H9 (cell line): ENCODE measurements at regions not wholly inside any gene's neighbourhood (a gene's known extent, or its start where the extent isn't known, plus 50 kb on each side); places are given as distances from the start of the nearest gene placed in this dataset.

ENCODE experiments used
- DNase-seq: peaks from one replicate; pipeline ENCODE4 v3.0.0-alpha.2; 2017
- H2AFZ ChIP-seq: one replicate; pipeline ENCODE4 v1.6.1; 2013; ENCODE audit warnings: mild to moderate bottlenecking, low read length, control low read depth, moderate library complexity
- H2AK5ac ChIP-seq: 2 replicates; pipeline ENCODE4 v1.6.1; 2013; ENCODE audit warnings: low read length, control low read depth, mixed read lengths; ENCODE audit not compliant: insufficient read length
- H2BK120ac ChIP-seq: one replicate; pipeline ENCODE4 v1.6.1; 2013; ENCODE audit warnings: low read depth, mild to moderate bottlenecking, low read length, control low read depth, inconsistent platforms; ENCODE audit not compliant: poor library complexity, severe bottlenecking
- H2BK12ac ChIP-seq: 2 replicates; pipeline ENCODE4 v1.6.1; 2013; ENCODE audit warnings: low read length, control low read depth, mixed read lengths, low read depth; ENCODE audit not compliant: insufficient read length
- H2BK15ac ChIP-seq: 2 replicates; pipeline ENCODE4 v1.6.1; 2013; ENCODE audit warnings: low read depth, low read length, control low read depth
- H2BK20ac ChIP-seq: one replicate; pipeline ENCODE4 v1.6.1; 2013; ENCODE audit warnings: low read depth, mild to moderate bottlenecking, low read length, control low read depth, inconsistent platforms; ENCODE audit not compliant: poor library complexity, severe bottlenecking
- H2BK5ac ChIP-seq: 2 replicates; pipeline ENCODE4 v1.6.1; 2013; ENCODE audit warnings: low read length, control low read depth, mixed read lengths; ENCODE audit not compliant: insufficient read length
- H3K14ac ChIP-seq: 2 replicates; pipeline ENCODE4 v1.6.1; 2013; ENCODE audit warnings: low read length, control low read depth; ENCODE audit not compliant: insufficient read depth
- H3K18ac ChIP-seq: 2 replicates; pipeline ENCODE4 v1.6.1; 2013; ENCODE audit warnings: low read depth, mild to moderate bottlenecking, mixed read lengths, low read length, control low read depth; ENCODE audit not compliant: insufficient read length
- H3K23ac ChIP-seq: 2 replicates; pipeline ENCODE4 v1.6.1; 2013; ENCODE audit warnings: low read length, control low read depth, mixed read lengths, low read depth; ENCODE audit not compliant: insufficient read length
- H3K23me2 ChIP-seq: 2 replicates; pipeline ENCODE4 v1.6.1; 2013; ENCODE audit warnings: low read depth, mild to moderate bottlenecking, mixed read lengths, low read length, control low read depth; ENCODE audit not compliant: insufficient read length, poor library complexity, severe bottlenecking
- H3K27ac ChIP-seq: 2 replicates; pipeline ENCODE4 v1.5.1; 2013; ENCODE audit warnings: low read length, control low read depth, mixed read lengths, low read depth; ENCODE audit not compliant: insufficient read length
- H3K27me3 ChIP-seq: 2 replicates; pipeline ENCODE4 v1.6.1; 2013; ENCODE audit warnings: low read length, control low read depth, inconsistent platforms; ENCODE audit not compliant: insufficient read depth
- H3K4ac ChIP-seq: 2 replicates; pipeline ENCODE4 v1.6.1; 2013; ENCODE audit warnings: low read depth, mild to moderate bottlenecking, control low read depth, inconsistent platforms, low read length, moderate library complexity
- H3K4me1 ChIP-seq: 2 replicates; pipeline ENCODE4 v1.6.1; 2013; ENCODE audit warnings: low read length, control low read depth, inconsistent platforms; ENCODE audit not compliant: insufficient read depth
- H3K4me2 ChIP-seq: 2 replicates; pipeline ENCODE4 v1.6.1; 2013; ENCODE audit warnings: low read length, control low read depth, mixed read lengths; ENCODE audit not compliant: insufficient read length, insufficient read depth
- H3K56ac ChIP-seq: 2 replicates; pipeline ENCODE4 v1.6.1; 2013; ENCODE audit warnings: low read depth, mild to moderate bottlenecking, mixed read lengths, low read length, control low read depth; ENCODE audit not compliant: insufficient read length
- H3K79me1 ChIP-seq: 2 replicates; pipeline ENCODE4 v1.6.1; 2013; ENCODE audit warnings: low read depth, mild to moderate bottlenecking, moderate library complexity, low read length, control low read depth, inconsistent platforms; ENCODE audit not compliant: insufficient read depth, poor library complexity, severe bottlenecking
- H3K79me2 ChIP-seq: 2 replicates; pipeline ENCODE4 v1.6.1; 2013; ENCODE audit warnings: low read length, control low read depth, inconsistent platforms; ENCODE audit not compliant: insufficient read depth
- H3K9ac ChIP-seq: 2 replicates; pipeline ENCODE4 v1.6.1; 2013; ENCODE audit warnings: low read length, control low read depth, mixed read lengths; ENCODE audit not compliant: insufficient read length; ENCODE audit errors: extremely low read depth
- H3K9me3 ChIP-seq: one replicate; pipeline ENCODE4 v1.6.1; 2013; ENCODE audit warnings: low read depth, low read length, inconsistent platforms; ENCODE audit not compliant: control insufficient read depth
- H3T11ph ChIP-seq: one replicate; pipeline ENCODE4 v1.6.1; 2013; ENCODE audit warnings: mild to moderate bottlenecking, low read length, control low read depth, inconsistent platforms
- H4K20me1 ChIP-seq: one replicate; pipeline ENCODE4 v1.6.1; 2013; ENCODE audit not compliant: control insufficient read depth, insufficient read length, insufficient read depth
- H4K5ac ChIP-seq: 2 replicates; pipeline ENCODE4 v1.6.1; 2013; ENCODE audit warnings: low read depth, mild to moderate bottlenecking, mixed read lengths, low read length, control low read depth; ENCODE audit not compliant: insufficient read length
- H4K8ac ChIP-seq: replicated peaks from 2 replicates; pipeline ENCODE4 v1.6.1; 2013; ENCODE audit warnings: low read length, control low read depth, mixed read lengths, low read depth; ENCODE audit not compliant: insufficient read length
- H4K91ac ChIP-seq: 2 replicates; pipeline ENCODE4 v1.6.1; 2013; ENCODE audit warnings: low read depth, mild to moderate bottlenecking, moderate library complexity, mixed read lengths, low read length, control low read depth; ENCODE audit not compliant: insufficient read length
- H3K27ac Mint-ChIP-seq, 3 experiments: 2 replicates in 2 of 3; 3 replicates in 1 of 3; pipeline ENCODE4 v1.8.0; 2020 to 2021; ENCODE audit warnings: mixed read lengths in 3 of 3, mild to moderate bottlenecking in 1 of 3, moderate library complexity in 1 of 3
- H3K27me3 Mint-ChIP-seq: 2 replicates; pipeline ENCODE4 v1.8.0; 2021; ENCODE audit warnings: low read depth, mild to moderate bottlenecking, moderate library complexity, mixed read lengths
- H3K36me3 Mint-ChIP-seq, 3 experiments: 2 replicates in 2 of 3; 3 replicates in 1 of 3; pipeline ENCODE4 v1.8.0; 2020 to 2021; ENCODE audit warnings: low read depth in 3 of 3, mixed read lengths in 3 of 3; ENCODE audit not compliant: insufficient read depth in 1 of 3
- H3K4me1 Mint-ChIP-seq, 2 experiments: 2 replicates each; pipeline ENCODE4 v1.8.0; 2020; ENCODE audit warnings: mixed read lengths in 2 of 2
- H3K4me3 Mint-ChIP-seq, 2 experiments: 2 replicates in 1 of 2; 3 replicates in 1 of 2; pipeline ENCODE4 v1.8.0; 2020 to 2021; ENCODE audit warnings: mild to moderate bottlenecking in 2 of 2, mixed read lengths in 2 of 2, moderate library complexity in 1 of 2
- H3K9me3 Mint-ChIP-seq, 2 experiments: 2 replicates in 1 of 2; 3 replicates in 1 of 2; pipeline ENCODE4 v1.8.0; 2020; ENCODE audit warnings: mild to moderate bottlenecking in 2 of 2, mixed read lengths in 2 of 2, moderate library complexity in 1 of 2
- CTCF ChIP-seq: fragments of 200-600 bp; sonication (generic); conservative IDR thresholded peaks from 3 replicates; pipeline ENCODE4 v1.8.0; 2021; ENCODE audit warnings: antibody characterized with exemption, mild to moderate bottlenecking
- WGBS: extraction: QIAGEN DNeasy Blood & Tissue Kit; methylation state at CpG from one replicate; pipeline ENCODE4 v1.1.7; 2013; ENCODE audit warnings: missing lambda C conversion rate, low lambda C conversion rate, mixed read lengths; ENCODE audit not compliant: insufficient read length; ENCODE audit errors: extremely low coverage; 5-methylcytosine and 5-hydroxymethylcytosine counted together

GRCh38 chr18:41713969-41714825, 240.8 kb upstream of the PIK3C3 start:
- no CpG with 5 or more reads among the region's 3 CpGs for WGBS

More at GRCh38 chr18:41713969-41714825, 240.8 kb upstream of the PIK3C3 start:
- H3K36me3 Mint-ChIP-seq = no peaks in the 10 kb centered on the region
- H3K23me2 ChIP-seq = no peaks in the 10 kb centered on the region
- H3K4me1 Mint-ChIP-seq = no peaks in the 10 kb centered on the region; a peak in 1 of 4 replicates
- no peak overlapping the region for H2AK5ac ChIP-seq
- no peak overlapping the region for H4K8ac ChIP-seq
- H3K23ac ChIP-seq = no peak overlapping the region
- H3K79me1 ChIP-seq = no peaks in the 10 kb centered on the region
- H3K4me3 Mint-ChIP-seq = no peak overlapping the region
- no peak overlapping the region for H2AFZ ChIP-seq
- no peak overlapping the region for H3K18ac ChIP-seq
- no peaks in the 10 kb centered on the region for H3K27me3 ChIP-seq
- no peak overlapping the region for H3K9ac ChIP-seq
- no peaks in the 10 kb centered on the region for H3K79me2 ChIP-seq
- H3K4me2 ChIP-seq = no peak overlapping the region
- no peak overlapping the region for H3K56ac ChIP-seq
- no peak for TF ChIP-seq CTCF
- H3K27ac ChIP-seq = no peak overlapping the region
- H2BK5ac ChIP-seq = no peak overlapping the region
- no peak overlapping the region for H2BK15ac ChIP-seq
- H2BK20ac ChIP-seq = no peak overlapping the region
- H3K14ac ChIP-seq = no peak overlapping the region
- H3K27me3 Mint-ChIP-seq = no peaks in the 10 kb centered on the region
- no peak for DNase-seq
- H2BK120ac ChIP-seq = no peak overlapping the region
- H2BK12ac ChIP-seq = no peak overlapping the region
- no peak overlapping the region for H3K4ac ChIP-seq
- no peaks in the 10 kb centered on the region for H3K4me1 ChIP-seq
- H3K9me3 Mint-ChIP-seq = no peaks in the 10 kb centered on the region
- H3T11ph ChIP-seq = no peak overlapping the region
- no peak overlapping the region for H4K5ac ChIP-seq
- H4K20me1 ChIP-seq = no peaks in the 10 kb centered on the region
- H3K27ac Mint-ChIP-seq = no peak overlapping the region
- no peak overlapping the region for H4K91ac ChIP-seq
- H3K9me3 ChIP-seq = no peaks in the 10 kb centered on the region
